Endodermal cell (in vitro differentiated cells): ENCODE measurements at regions not wholly inside any gene's neighbourhood (a gene's known extent, or its start where the extent isn't known, plus 50 kb on each side); places are given as distances from the start of the nearest gene placed in this dataset.
"Not testable (repeated sequence)": the region's sequence is repeated elsewhere in the genome, so short reads cannot be mapped to it uniquely, and the experiment has no call there.

ENCODE experiments used
- DNase-seq: peaks from one replicate; pipeline ENCODE4 v3.0.0-alpha.2; 2017
- H3K27ac ChIP-seq: 2 replicates; pipeline ENCODE4 v1.5.1; 2013; ENCODE audit warnings: mild to moderate bottlenecking, low read depth, low read length, moderate library complexity
- H3K27me3 ChIP-seq: 2 replicates; pipeline ENCODE4 v1.6.1; 2013; ENCODE audit warnings: mild to moderate bottlenecking, low read length, moderate library complexity; ENCODE audit not compliant: insufficient read depth, control insufficient read depth, poor library complexity, severe bottlenecking
- H3K36me3 ChIP-seq: 2 replicates; pipeline ENCODE4 v1.7.0; 2013; ENCODE audit warnings: mild to moderate bottlenecking, low read length, moderate library complexity; ENCODE audit not compliant: control insufficient read depth, insufficient read depth
- H3K4me1 ChIP-seq: one replicate; pipeline ENCODE4 v1.7.0; 2013; ENCODE audit warnings: low read length; ENCODE audit not compliant: control insufficient read depth, insufficient read depth
- H3K4me3 ChIP-seq: 2 replicates; pipeline ENCODE4 v1.5.1; 2013; ENCODE audit warnings: mild to moderate bottlenecking, low read length, moderate library complexity
- H3K9ac ChIP-seq: 2 replicates; pipeline ENCODE4 v1.6.1; 2013; ENCODE audit warnings: mild to moderate bottlenecking, low read length, moderate library complexity; ENCODE audit not compliant: poor library complexity, severe bottlenecking; ENCODE audit errors: extremely low read depth
- H3K9me3 ChIP-seq: 2 replicates; pipeline ENCODE4 v1.6.1; 2013; ENCODE audit warnings: mild to moderate bottlenecking, low read length, moderate library complexity; ENCODE audit not compliant: control insufficient read depth
- H3K27ac Mint-ChIP-seq: 2 replicates; pipeline ENCODE4 v1.8.0; 2020; ENCODE audit warnings: mixed read lengths
- H3K27me3 Mint-ChIP-seq: 2 replicates; pipeline ENCODE4 v1.8.0; 2021; ENCODE audit warnings: mild to moderate bottlenecking, mixed read lengths; ENCODE audit not compliant: insufficient read depth
- H3K36me3 Mint-ChIP-seq: 2 replicates; pipeline ENCODE4 v1.8.0; 2020; ENCODE audit warnings: low read depth, mixed read lengths
- H3K4me1 Mint-ChIP-seq: 2 replicates; pipeline ENCODE4 v1.8.0; 2020; ENCODE audit warnings: mixed read lengths
- H3K4me3 Mint-ChIP-seq: 2 replicates; pipeline ENCODE4 v1.8.0; 2020; ENCODE audit warnings: mild to moderate bottlenecking, moderate library complexity, mixed read lengths
- H3K9me3 Mint-ChIP-seq: 2 replicates; pipeline ENCODE4 v1.8.0; 2020; ENCODE audit warnings: mild to moderate bottlenecking, mixed read lengths
- WGBS, 2 experiments: methylation state at CpG; one replicate each; pipeline versions ENCODE4 v1.1.5 to v1.1.7; 2013; ENCODE audit warnings: missing lambda C conversion rate in 2 of 2, mixed read lengths in 1 of 2; ENCODE audit not compliant: insufficient coverage in 1 of 2, insufficient read length in 1 of 2; 5-methylcytosine and 5-hydroxymethylcytosine counted together
- TF ChIP-seq, protein P1 (sequence below): fragments of 200-600 bp; sonication (generic); conservative IDR thresholded peaks from 2 replicates; pipeline ENCODE4 v1.5.0; 2021; ENCODE audit warnings: antibody characterized with exemption, mild to moderate bottlenecking

DNA sequence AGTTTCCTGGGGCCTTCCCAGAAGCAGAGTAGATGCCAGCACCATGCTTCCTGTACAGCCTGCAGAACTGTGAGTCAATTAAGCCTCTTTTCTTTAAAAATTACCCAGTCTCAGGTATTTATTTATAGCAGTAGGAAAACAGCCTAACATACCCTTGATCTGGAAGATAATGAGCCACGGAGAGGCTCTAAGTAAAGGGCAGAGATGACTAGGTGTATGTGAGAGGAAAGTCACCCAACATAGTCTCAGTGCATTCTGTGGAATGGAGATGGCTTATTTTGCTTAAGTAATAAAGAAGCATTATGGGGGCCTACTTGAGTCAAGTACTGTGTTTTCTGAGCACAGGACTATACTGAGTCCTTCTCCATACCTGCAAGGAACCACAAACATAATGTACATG lies 199.5 kb downstream of the CPEB2 start:
- peaks cover 11% of the 10 kb centered on the region for H3K4me1 Mint-ChIP-seq
- no peaks in the 10 kb centered on the region for H3K27me3 ChIP-seq
- 84 to 86% methylated on average over 1 of the region's 1 CpG for WGBS, 2 experiments
- H3K4me1 ChIP-seq: no peaks in the 10 kb centered on the region
- no peak overlapping the region for H3K9ac ChIP-seq
- TF ChIP-seq, protein P1, sequence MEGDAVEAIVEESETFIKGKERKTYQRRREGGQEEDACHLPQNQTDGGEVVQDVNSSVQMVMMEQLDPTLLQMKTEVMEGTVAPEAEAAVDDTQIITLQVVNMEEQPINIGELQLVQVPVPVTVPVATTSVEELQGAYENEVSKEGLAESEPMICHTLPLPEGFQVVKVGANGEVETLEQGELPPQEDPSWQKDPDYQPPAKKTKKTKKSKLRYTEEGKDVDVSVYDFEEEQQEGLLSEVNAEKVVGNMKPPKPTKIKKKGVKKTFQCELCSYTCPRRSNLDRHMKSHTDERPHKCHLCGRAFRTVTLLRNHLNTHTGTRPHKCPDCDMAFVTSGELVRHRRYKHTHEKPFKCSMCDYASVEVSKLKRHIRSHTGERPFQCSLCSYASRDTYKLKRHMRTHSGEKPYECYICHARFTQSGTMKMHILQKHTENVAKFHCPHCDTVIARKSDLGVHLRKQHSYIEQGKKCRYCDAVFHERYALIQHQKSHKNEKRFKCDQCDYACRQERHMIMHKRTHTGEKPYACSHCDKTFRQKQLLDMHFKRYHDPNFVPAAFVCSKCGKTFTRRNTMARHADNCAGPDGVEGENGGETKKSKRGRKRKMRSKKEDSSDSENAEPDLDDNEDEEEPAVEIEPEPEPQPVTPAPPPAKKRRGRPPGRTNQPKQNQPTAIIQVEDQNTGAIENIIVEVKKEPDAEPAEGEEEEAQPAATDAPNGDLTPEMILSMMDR: no peak
- H3K9me3 ChIP-seq: peaks cover 13% of the 10 kb centered on the region
- no peak overlapping the region for H3K4me3 Mint-ChIP-seq
- H3K27me3 Mint-ChIP-seq: peaks cover 1% of the 10 kb centered on the region
- no peak overlapping the region for H3K27ac Mint-ChIP-seq
- DNase-seq: no peak
- H3K4me3 ChIP-seq: no peak overlapping the region
- no peaks in the 10 kb centered on the region for H3K36me3 Mint-ChIP-seq
- H3K9me3 Mint-ChIP-seq: peaks cover 18% of the 10 kb centered on the region
- no peak overlapping the region for H3K27ac ChIP-seq
- H3K36me3 ChIP-seq: no peaks in the 10 kb centered on the region

DNA sequence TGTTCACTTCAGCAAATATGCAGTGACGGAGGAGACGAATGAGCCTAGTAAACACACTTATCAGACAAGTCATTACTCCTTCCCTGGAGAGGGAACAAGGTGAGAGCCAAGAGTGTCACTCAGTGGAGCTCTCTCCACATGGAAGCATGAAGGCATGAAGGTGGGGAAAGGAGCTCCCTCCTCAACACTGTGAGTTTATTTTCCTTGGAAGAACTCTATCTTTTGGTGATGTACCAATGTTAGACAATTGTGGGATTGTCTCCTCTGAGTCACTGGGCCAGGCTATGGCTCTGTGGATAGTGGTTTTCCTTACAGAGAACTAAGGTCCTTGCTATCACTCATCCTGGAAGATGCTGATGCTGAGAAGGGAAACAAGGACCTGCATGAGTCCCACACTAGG lies 200.2 kb downstream of the CPEB2 start:
- Histone ChIP-seq H3K27me3 (no peaks in the 10 kb centered on the region), H3K9ac (no peak overlapping the region), H3K4me1 (no peaks in the 10 kb centered on the region), H3K36me3 (no peaks in the 10 kb centered on the region), H3K9me3 (peaks cover 20% of the 10 kb centered on the region), H3K27ac (no peak overlapping the region), H3K4me3 (no peak overlapping the region)
- Mint-ChIP-seq H3K36me3 (no peaks in the 10 kb centered on the region), H3K4me3 (no peak overlapping the region), H3K27ac (no peak overlapping the region), H3K9me3 (peaks cover 25% of the 10 kb centered on the region), H3K4me1 (peaks cover 8% of the 10 kb centered on the region), H3K27me3 (peaks cover 1% of the 10 kb centered on the region)
- TF ChIP-seq, protein P1: no peak
- WGBS, 2 experiments: 85% methylated on average over 2 of the region's 2 CpGs; no CpG with 5 or more reads in 1 of the 2 experiments
- no peak for DNase-seq

DNA sequence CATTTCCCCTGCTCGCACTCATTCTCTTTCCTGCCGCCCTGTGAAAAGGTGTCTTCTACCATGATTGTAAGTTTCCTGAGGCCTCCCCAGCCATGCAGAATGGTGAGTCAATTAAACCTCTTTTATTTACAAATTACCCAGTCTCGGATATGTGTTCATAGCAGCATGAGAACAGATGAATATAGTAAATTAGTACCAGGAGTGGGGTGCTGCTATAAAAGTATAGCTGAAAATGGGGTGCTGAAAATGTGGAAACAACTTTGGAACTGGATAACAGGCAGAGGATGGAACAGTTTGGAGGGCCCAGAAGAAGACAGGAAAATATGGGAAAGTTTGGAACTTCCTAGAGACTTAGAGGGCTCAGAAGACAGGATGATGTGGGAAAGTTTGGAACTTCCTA lies 204.2 kb downstream of the CPEB2 start:
- not testable (repeated sequence) for H3K9ac ChIP-seq, H3K4me1 ChIP-seq, H3K4me1 Mint-ChIP-seq, H3K27me3 Mint-ChIP-seq, DNase-seq, H3K36me3 ChIP-seq, H3K36me3 Mint-ChIP-seq, H3K27ac ChIP-seq, H3K27ac Mint-ChIP-seq, H3K4me3 Mint-ChIP-seq, H3K27me3 ChIP-seq
- H3K9me3 Mint-ChIP-seq: peaks cover 33% of the 10 kb centered on the region
- peaks cover 27% of the 10 kb centered on the region for H3K9me3 ChIP-seq
- 92% methylated on average over 3 of the region's 3 CpGs; no CpG with 5 or more reads in 1 of the 2 experiments for WGBS, 2 experiments
- peak overlapping the region; percentile 45 for H3K4me3 ChIP-seq

DNA sequence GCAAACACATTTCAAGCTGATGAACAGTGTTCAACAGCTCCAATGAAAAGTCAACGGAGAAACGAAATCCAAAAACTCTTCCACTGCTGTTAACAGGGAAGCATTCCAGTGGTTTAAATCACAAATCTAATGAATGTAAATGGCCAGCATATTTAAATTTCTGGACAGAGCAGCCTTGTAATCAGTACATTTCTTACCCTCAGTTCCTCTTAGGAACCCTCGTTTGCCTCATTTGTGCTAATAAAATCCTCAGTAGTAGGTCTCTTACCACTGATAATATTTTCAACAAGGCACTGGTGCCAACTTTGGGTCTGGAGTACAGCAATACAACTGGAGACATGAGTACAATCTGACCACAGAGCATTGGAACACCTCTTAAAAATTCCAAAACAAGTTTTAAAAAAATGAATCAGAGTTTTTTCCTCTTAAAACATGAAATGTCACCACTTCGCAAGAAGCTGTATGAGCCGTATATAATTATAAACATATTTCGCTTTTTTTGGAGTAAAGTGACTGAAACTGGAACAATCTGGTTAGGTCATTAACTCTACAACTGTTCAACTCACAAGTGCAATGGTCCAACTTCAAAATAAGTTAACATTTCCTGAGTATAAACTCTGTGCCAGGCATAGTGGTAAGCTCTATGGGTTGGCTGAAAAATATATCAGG lies 211.2 kb downstream of the CPEB2 start:
- Histone ChIP-seq H3K9ac (no peak overlapping the region), H3K4me3 (no peak overlapping the region), H3K27me3 (no peaks in the 10 kb centered on the region), H3K27ac (no peak overlapping the region), H3K4me1 (no peaks in the 10 kb centered on the region), H3K9me3 (peaks cover under 1% of the 10 kb centered on the region), H3K36me3 (no peaks in the 10 kb centered on the region)
- no peak overlapping the region for H3K27ac Mint-ChIP-seq
- no peak overlapping the region for H3K4me3 Mint-ChIP-seq
- WGBS, 2 experiments: 94 to 96% methylated on average over 4 to 6 of the region's 6 CpGs
- no peak for DNase-seq
- TF ChIP-seq, protein P1: no peak
- no peaks in the 10 kb centered on the region for H3K9me3 Mint-ChIP-seq
- peaks cover 10% of the 10 kb centered on the region for H3K4me1 Mint-ChIP-seq
- no peaks in the 10 kb centered on the region for H3K36me3 Mint-ChIP-seq
- H3K27me3 Mint-ChIP-seq: no peaks in the 10 kb centered on the region
